ES-I3 (cell line): ENCODE measurements at regions not wholly inside any gene's neighbourhood (a gene's known extent, or its start where the extent isn't known, plus 50 kb on each side); places are given as distances from the start of the nearest gene placed in this dataset.

Source experiments
- H3K36me3 ChIP-seq: 2 replicates; pipeline ENCODE4 v1.6.1; 2013; ENCODE audit warnings: mild to moderate bottlenecking, low read length, control low read depth, moderate library complexity; ENCODE audit not compliant: insufficient read depth
- H3K4me1 ChIP-seq: 2 replicates; pipeline ENCODE4 v1.6.1; 2013; ENCODE audit warnings: mild to moderate bottlenecking, control low read depth, low read length; ENCODE audit not compliant: insufficient read depth
- H3K9ac ChIP-seq: 2 replicates; pipeline ENCODE4 v1.6.1; 2013; ENCODE audit warnings: low read depth, mild to moderate bottlenecking, low read length, moderate library complexity
- H3K9me3 ChIP-seq: 2 replicates; pipeline ENCODE4 v1.6.1; 2013; ENCODE audit warnings: mild to moderate bottlenecking, low read length, moderate library complexity; ENCODE audit not compliant: control insufficient read depth, insufficient read depth

GRCh38 chr2:235133837-235134236 is 182.0 kb downstream of the SH3BP4 start:
- no peaks in the 10 kb centered on the region for H3K36me3 ChIP-seq
- no peaks in the 10 kb centered on the region for H3K4me1 ChIP-seq
- no peaks in the 10 kb centered on the region for H3K9me3 ChIP-seq
- no peak overlapping the region for H3K9ac ChIP-seq

GRCh38 chr2:235134420-235134819 is 182.6 kb downstream of the SH3BP4 start:
- no peak overlapping the region for H3K9ac ChIP-seq
- no peaks in the 10 kb centered on the region for H3K9me3 ChIP-seq
- no peaks in the 10 kb centered on the region for H3K4me1 ChIP-seq
- H3K36me3 ChIP-seq, result no peaks in the 10 kb centered on the region

- Histone ChIP-seq H3K36me3 (no peaks in the 10 kb centered on the region), H3K9me3 (no peaks in the 10 kb centered on the region), H3K9ac (no peak overlapping the region), H3K4me1 (no peaks in the 10 kb centered on the region)
These were observed 183.6 kb downstream of the SH3BP4 start for GRCh38 chr2:235135195-235135965.

- no peaks in the 10 kb centered on the region for H3K9me3 ChIP-seq
- H3K9ac ChIP-seq, result no peak overlapping the region
- H3K36me3 ChIP-seq, result no peaks in the 10 kb centered on the region
- H3K4me1 ChIP-seq, result no peaks in the 10 kb centered on the region
These were observed 184.3 kb downstream of the SH3BP4 start for GRCh38 chr2:235135990-235136561.

- no peak overlapping the region for H3K9ac ChIP-seq
These were observed 186.5 kb downstream of the SH3BP4 start for GRCh38 chr2:235138339-235138738.

GRCh38 chr2:235139956-235140800 is 188.4 kb downstream of the SH3BP4 start:
- H3K9ac ChIP-seq, result no peak overlapping the region
- no peaks in the 10 kb centered on the region for H3K36me3 ChIP-seq
- H3K4me1 ChIP-seq, result no peaks in the 10 kb centered on the region
- no peaks in the 10 kb centered on the region for H3K9me3 ChIP-seq

More at GRCh38 chr2:235138339-235138738, 186.5 kb downstream of the SH3BP4 start:
- H3K36me3 ChIP-seq, result no peaks in the 10 kb centered on the region
- H3K4me1 ChIP-seq, result no peaks in the 10 kb centered on the region
- H3K9me3 ChIP-seq, result no peaks in the 10 kb centered on the region

GRCh38 chr2:235140801-235141081 is 188.9 kb downstream of the SH3BP4 start:
- no peaks in the 10 kb centered on the region for H3K9me3 ChIP-seq
- no peak overlapping the region for H3K9ac ChIP-seq
- no peaks in the 10 kb centered on the region for H3K36me3 ChIP-seq
- no peaks in the 10 kb centered on the region for H3K4me1 ChIP-seq

- Histone ChIP-seq H3K9ac (no peak overlapping the region), H3K9me3 (no peaks in the 10 kb centered on the region), H3K36me3 (no peaks in the 10 kb centered on the region), H3K4me1 (no peaks in the 10 kb centered on the region)
These were observed 189.8 kb downstream of the SH3BP4 start for GRCh38 chr2:235141411-235142128.

GRCh38 chr2:235142601-235143000 is 190.8 kb downstream of the SH3BP4 start:
- H3K9me3 ChIP-seq, result no peaks in the 10 kb centered on the region
- no peaks in the 10 kb centered on the region for H3K4me1 ChIP-seq
- H3K9ac ChIP-seq, result no peak overlapping the region
- H3K36me3 ChIP-seq, result no peaks in the 10 kb centered on the region

GRCh38 chr2:235143789-235144188 is 192.0 kb downstream of the SH3BP4 start:
- H3K9me3 ChIP-seq, result no peaks in the 10 kb centered on the region
- no peaks in the 10 kb centered on the region for H3K4me1 ChIP-seq
- no peak overlapping the region for H3K9ac ChIP-seq
- H3K36me3 ChIP-seq, result no peaks in the 10 kb centered on the region

- no peaks in the 10 kb centered on the region for H3K4me1 ChIP-seq
- H3K36me3 ChIP-seq, result no peaks in the 10 kb centered on the region
- no peaks in the 10 kb centered on the region for H3K9me3 ChIP-seq
- no peak overlapping the region for H3K9ac ChIP-seq
These were observed 192.5 kb downstream of the SH3BP4 start for GRCh38 chr2:235144291-235144690.

GRCh38 chr2:235146206-235146605 is 194.4 kb downstream of the SH3BP4 start:
- H3K4me1 ChIP-seq, result no peaks in the 10 kb centered on the region
- H3K9me3 ChIP-seq, result no peaks in the 10 kb centered on the region
- no peak overlapping the region for H3K9ac ChIP-seq
- H3K36me3 ChIP-seq, result no peaks in the 10 kb centered on the region

GRCh38 chr2:235146871-235147565 is 195.2 kb downstream of the SH3BP4 start:
- no peaks in the 10 kb centered on the region for H3K4me1 ChIP-seq
- H3K9ac ChIP-seq, result no peak overlapping the region
- H3K36me3 ChIP-seq, result no peaks in the 10 kb centered on the region
- no peaks in the 10 kb centered on the region for H3K9me3 ChIP-seq
